ENCODE measurements at regions not wholly inside any gene's neighbourhood (a gene's known extent, or its start where the extent isn't known, plus 50 kb on each side); places are given as distances from the start of the nearest gene placed in this dataset.

- TF ChIP-seq FOXP2 (optimal IDR thresholded peaks at IDR 0.05; ENCODE audit: borderline replicate concordance, extremely low read depth, extremely low read length, insufficient read depth) (no peak), REST (IDR thresholded peaks at IDR 0.05; ENCODE audit: insufficient read depth in 1 of 2, low read depth in 2 of 2, low read length in 2 of 2) (no peak), POLR2AphosphoS5 (IDR thresholded peaks at IDR 0.05; ENCODE audit: low read depth, low read length) (no peak), TAF1 (IDR thresholded peaks at IDR 0.05; ENCODE audit: borderline replicate concordance, insufficient read depth, low read length) (no peak), SIN3A (IDR thresholded peaks at IDR 0.05; ENCODE audit: borderline replicate concordance, insufficient read depth, low read length) (no peak)
Observed at GRCh38 chr10:31708474-31708873, 220.2 kb downstream of the ARHGAP12 start.

- TF ChIP-seq TAF1 (IDR thresholded peaks at IDR 0.05; ENCODE audit: borderline replicate concordance, insufficient read depth, low read length) (no peak), REST (IDR thresholded peaks at IDR 0.05; ENCODE audit: insufficient read depth in 1 of 2, low read depth in 2 of 2, low read length in 2 of 2) (no peak), POLR2AphosphoS5 (IDR thresholded peaks at IDR 0.05; ENCODE audit: low read depth, low read length) (no peak), SIN3A (IDR thresholded peaks at IDR 0.05; ENCODE audit: borderline replicate concordance, insufficient read depth, low read length) (no peak), FOXP2 (optimal IDR thresholded peaks at IDR 0.05; ENCODE audit: borderline replicate concordance, extremely low read depth, extremely low read length, insufficient read depth) (no peak)
Observed at GRCh38 chr10:31708046-31708445, 220.6 kb downstream of the ARHGAP12 start.

- peak; percentile 56; the same call in 1 of the 2 replicates for TF ChIP-seq TAF1 (IDR thresholded peaks at IDR 0.05; ENCODE audit: borderline replicate concordance, insufficient read depth, low read length)
- TF ChIP-seq FOXP2 (optimal IDR thresholded peaks at IDR 0.05; ENCODE audit: borderline replicate concordance, extremely low read depth, extremely low read length, insufficient read depth): peak; percentile 34
- TF ChIP-seq SIN3A (IDR thresholded peaks at IDR 0.05; ENCODE audit: borderline replicate concordance, insufficient read depth, low read length): peak; percentile 63; the same call in 1 of the 2 replicates
- TF ChIP-seq POLR2AphosphoS5 (IDR thresholded peaks at IDR 0.05; ENCODE audit: low read depth, low read length): 0 out of 2 replicates have a peak, but pooled peaks have one; percentile 30
- TF ChIP-seq REST (IDR thresholded peaks at IDR 0.05; ENCODE audit: insufficient read depth in 1 of 2, low read depth in 2 of 2, low read length in 2 of 2): 0 out of 4 replicates have a peak, but pooled peaks of 1 of the 2 experiments have one; percentile 8
Observed at GRCh38 chr10:31707093-31708039, 221.3 kb downstream of the ARHGAP12 start.

- no peak for TF ChIP-seq SIN3A (IDR thresholded peaks at IDR 0.05; ENCODE audit: borderline replicate concordance, insufficient read depth, low read length)
- no peak for TF ChIP-seq FOXP2 (optimal IDR thresholded peaks at IDR 0.05; ENCODE audit: borderline replicate concordance, extremely low read depth, extremely low read length, insufficient read depth)
- TF ChIP-seq POLR2AphosphoS5 (IDR thresholded peaks at IDR 0.05; ENCODE audit: low read depth, low read length): no peak
- TF ChIP-seq REST (IDR thresholded peaks at IDR 0.05; ENCODE audit: insufficient read depth in 1 of 2, low read depth in 2 of 2, low read length in 2 of 2): no peak
- TF ChIP-seq TAF1 (IDR thresholded peaks at IDR 0.05; ENCODE audit: borderline replicate concordance, insufficient read depth, low read length): no peak
Observed at GRCh38 chr10:31706464-31707092, 222.1 kb downstream of the ARHGAP12 start.

All from PFSK-1 (cell line).